Middle frontal gyrus (tissue), 1 donor: ENCODE measurements at regions not wholly inside any gene's neighbourhood (a gene's known extent, or its start where the extent isn't known, plus 50 kb on each side); places are given as distances from the start of the nearest gene placed in this dataset.

ENCODE experiments used
- DNase-seq: peaks from one replicate; pipeline ENCODE4 v3.0.0-alpha.2; 2015; ENCODE audit warnings: low spot score; ENCODE audit errors: extremely low spot score

DNA sequence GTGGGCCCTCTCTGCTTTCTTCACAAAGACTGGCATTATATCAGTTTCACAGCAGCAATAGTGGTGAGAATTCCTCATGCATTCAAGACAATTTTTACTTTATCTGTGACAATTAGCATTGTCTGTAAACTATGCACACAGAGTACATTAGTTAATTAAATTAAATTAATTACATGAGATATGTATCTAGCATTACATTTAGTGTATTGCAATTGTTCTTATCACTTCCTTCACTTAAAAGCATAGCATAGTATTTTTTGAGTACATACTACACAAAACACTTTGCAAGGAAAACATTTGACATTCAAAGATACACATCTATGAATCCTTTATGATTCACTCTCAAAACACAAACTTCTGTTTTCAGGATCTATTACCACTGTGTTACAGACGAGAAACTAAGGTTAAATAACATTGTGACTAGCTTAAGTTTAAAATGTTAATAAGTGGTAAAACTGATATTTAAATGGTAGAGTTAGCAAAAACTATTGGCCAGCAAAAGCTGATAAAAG, 1542.6 kb downstream of the PLA2G4A start:
- DNase-seq, result no peak

DNA sequence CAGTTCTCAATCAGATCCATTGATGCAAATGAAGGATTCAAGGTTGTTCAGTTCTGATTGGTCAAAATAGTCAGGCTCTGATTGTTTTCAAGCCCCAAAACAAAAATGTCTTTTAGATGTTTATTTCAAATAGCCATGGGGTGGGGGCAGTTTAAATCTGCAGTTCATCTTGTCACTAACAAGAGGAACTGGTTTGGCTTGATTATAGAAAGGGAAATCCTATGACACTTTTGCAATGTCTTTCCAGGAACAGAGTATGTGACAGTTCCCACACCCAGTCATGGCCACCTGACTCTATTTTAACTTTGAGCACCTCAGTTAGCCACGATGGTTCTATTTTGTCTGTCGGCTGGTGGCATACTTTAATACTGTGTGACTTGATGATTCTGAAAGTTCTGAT, 1544.1 kb downstream of the PLA2G4A start:
- DNase-seq, result no peak

DNA sequence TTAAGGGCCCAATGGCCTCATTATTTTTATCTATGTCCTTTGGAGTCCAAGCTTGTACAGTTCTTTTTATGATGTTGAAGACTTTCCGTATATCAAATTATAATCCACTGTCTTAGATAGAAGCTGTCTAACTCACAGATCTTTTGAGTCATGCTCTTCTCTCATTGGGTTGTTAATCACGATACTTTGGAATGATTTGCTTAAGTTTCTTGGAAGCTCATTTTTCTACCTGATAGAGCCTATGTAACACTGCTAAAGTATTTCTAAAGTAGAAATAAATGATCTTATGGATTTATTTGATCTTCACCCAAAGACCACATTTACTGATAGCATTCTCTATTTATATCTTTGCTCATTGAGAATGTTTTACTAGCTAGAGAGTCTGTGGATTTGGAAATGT, 1554.1 kb downstream of the PLA2G4A start:
- no peak for DNase-seq

DNA sequence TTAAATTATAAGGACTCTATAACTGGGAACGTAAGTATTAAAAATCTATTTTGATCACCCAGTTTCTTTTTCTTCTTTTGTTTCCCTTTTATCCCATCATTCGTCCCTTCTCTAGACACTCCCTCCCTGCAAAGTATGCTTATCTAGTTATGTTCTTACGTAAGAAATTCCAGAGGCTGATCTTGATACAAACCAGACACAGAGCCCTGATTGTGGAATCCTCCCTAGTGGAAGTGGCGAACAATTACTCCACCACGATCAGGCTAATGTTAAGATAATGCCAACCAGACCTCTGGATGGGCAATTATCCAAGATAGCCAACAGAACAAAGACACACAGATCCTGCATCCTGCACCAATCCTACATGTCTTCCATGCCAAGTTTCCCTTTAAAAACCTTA, 1557.4 kb downstream of the PLA2G4A start:
- no peak for DNase-seq

DNA sequence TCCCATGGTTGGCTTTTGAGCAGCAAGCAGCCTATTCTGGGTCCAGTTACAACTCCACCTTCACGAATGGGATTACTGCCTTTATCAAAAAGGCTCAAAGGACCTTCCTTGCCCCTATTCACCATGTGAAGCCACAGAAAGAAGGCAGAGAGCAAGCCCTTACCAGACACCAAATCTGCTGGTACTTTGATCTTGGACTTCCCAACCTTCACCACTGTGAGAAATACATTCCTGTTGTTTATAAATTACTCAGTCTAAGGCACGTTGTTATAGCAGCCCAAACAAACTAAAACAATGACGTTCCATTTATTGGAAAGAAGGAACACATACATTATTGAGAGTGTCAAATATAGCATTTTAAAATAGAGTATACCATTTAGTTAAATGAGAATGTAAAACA, 1557.9 kb downstream of the PLA2G4A start:
- no peak for DNase-seq

DNA sequence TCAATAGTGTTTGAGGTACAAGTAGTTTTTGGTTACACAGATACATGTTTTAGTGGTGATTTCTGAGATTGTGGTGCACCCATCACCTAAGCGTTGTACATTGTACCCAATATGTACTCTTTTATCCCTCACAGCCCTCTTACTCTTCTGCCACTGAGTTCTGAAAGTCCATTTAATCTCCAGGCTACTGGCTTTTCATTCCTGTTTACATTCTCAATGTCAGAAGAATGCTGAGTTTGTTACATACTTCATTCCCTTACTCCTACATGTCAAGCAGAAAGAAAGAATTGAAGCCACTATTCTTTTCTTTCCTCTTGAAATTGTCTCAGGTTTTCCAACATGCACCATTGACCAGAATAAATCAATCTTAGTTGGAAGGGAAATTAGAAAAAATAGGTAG, 1565.9 kb downstream of the PLA2G4A start:
- no peak for DNase-seq

DNA sequence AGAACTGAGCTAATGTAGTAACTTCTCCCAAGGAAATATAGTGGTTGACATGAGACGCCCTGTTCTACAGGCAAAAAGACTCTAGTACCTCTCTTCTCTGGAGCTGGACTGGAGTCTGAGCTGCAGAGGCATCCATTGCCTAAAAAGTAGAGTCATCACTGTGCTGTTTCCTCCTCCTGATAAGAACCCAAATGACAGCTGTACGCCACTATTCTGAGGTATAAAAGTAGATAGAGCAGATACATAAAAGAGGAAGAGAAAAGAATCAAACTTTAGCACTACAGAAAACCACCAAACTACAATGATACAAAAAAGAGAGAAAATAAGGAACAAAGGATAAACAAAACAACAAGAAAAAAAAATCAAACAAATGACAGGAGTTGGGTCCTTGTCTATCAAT, 1568.8 kb downstream of the PLA2G4A start:
- DNase-seq, result no peak

DNA sequence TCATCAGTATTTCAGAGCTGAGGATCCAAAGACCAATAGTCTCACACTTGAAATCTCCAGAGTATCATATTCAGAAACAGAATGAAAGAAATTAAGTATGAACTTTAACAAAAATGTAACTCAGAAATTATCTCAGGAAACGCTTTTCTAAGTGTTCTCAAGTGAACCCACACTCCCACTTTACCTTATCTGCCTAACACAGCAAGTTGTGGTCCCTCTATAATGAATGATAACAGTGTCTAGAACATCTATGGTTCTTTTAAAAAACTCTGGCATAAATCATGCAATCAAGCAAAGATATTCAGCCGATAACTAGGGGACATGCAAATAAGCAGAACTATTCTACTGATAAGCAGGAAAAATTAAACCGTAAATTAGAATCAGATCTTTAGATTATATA, 1574.2 kb downstream of the PLA2G4A start:
- no peak for DNase-seq

DNA sequence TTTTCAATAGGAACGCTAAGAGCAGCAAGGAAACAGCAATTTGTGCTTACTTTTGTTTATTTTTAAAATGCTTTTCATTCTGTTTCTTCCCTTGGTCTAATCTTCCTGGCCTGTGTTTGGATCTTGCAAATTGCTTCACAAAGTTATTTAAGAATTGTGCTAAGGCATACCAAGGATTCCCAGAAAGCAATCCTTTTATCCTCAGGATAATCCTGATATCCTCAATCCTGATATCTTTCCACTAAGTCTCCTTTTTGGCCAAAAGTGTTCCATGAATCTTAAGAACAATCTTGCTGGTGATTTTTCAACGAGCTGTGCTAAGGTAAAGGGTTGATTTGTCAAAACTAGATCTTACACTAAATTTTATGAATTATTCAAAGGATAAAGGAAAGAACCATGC, 1577.9 kb downstream of the PLA2G4A start:
- no peak for DNase-seq

DNA sequence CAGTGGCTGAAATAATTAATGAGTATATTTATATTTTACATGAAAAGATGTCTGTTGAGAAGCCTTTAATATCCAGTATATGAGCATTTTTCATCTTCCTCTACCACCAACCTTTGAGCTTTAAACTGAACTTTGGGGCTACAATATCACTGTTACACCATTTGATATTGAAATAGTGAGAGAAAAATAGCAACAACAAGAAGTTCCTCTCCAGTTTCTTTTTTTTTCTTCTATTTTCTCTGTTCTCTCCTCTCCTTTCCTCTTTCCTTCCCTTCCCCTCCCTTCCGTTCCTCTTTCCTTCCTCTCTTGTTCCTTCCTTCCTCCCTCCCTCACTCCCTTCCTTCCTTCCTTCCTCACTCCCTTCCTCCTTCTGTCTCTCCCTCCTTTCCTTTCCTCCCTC, 1591.4 kb downstream of the PLA2G4A start:
- no peak for DNase-seq

DNA sequence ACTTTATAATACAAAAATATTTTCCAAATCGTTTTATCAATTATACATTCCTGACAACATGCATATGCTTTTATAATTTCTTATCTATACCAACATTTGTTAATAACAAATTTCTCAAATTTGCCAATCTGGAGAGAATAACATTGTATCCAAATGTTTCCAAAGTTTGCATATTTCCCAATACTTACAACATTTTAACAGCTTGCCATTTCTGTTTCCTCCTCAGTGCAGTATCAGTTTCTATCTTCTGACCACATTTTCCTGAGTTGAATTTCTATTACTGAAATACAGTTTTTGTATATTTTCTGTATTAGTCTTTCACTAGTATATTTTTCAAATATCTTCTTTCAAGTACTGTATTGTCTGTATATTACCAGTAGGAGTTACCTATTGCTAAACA, 1594.3 kb downstream of the PLA2G4A start:
- DNase-seq, result no peak

DNA sequence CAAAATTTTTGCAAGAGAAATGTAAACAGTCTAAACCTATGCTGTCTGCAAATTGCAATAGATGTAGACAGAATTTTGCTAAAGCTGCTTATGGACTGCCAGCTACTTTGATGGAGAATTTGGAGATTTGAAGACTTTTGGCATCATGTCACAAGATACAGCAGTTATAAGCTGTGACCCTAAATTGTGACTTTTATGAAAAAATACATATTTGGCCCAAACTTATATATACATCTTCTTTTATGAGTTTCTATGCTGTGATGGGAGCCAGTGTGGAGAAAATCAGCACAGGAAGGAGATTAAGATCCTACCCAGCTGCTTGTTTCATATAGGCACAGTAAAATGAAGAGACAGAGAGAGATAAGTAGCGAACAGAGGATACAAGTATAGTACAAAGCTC, 1595.4 kb downstream of the PLA2G4A start:
- DNase-seq, result no peak

DNA sequence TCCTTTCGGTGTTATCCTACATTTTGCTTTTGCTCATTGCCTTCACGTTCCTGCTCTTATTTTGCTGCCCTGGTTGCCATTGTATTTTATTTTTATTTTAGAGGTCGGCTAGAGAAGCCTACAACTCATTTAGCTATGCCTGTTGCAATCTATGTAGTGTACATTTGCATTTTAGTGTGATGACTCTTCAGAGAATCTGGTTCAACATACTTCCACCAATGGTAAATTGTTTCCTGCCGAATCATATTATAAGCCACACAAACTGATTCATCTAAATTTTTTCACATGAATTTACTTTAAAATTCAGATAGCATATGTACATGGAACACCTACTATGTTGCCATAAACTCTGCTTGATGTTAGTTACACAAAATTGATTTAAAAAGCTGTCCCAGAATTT, 1596.9 kb downstream of the PLA2G4A start:
- DNase-seq, result no peak

DNA sequence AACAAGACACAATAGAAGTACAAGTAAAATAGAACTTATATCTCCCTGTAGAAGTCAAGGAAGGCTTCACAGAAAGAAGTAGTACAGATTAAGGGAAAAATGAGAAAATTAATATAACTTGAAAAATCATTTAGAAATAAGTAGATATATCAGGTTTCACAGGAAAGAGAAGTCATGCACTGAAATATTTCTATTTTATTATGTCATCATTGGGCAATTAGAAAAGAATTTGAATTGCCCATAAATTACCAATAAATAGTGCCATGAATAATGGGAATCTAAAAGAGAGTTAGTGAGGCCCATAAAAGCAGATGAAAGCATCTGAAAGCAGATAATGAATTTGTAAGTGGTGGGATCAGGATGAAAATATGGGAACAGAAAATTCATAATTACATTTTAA, 1597.8 kb downstream of the PLA2G4A start:
- no peak for DNase-seq

DNA sequence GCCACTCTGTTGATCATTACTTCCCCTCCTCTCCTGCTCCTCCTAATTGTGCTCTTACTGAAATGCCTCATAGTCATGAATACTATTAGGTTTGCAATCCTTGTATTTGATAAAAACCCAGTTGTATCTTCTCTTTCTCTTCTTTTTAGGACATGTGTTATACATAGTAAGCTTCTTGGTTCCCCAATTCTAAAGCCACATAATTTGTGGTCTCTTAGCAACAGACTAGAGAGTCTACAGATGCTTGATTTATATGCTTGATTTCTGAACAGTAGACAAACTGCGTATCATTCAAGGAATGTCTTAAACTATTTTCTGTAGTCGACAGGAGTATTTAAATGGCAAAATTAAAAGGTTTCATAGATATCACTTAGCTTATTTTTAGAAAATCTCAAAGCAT, 1598.9 kb downstream of the PLA2G4A start:
- no peak for DNase-seq

DNA sequence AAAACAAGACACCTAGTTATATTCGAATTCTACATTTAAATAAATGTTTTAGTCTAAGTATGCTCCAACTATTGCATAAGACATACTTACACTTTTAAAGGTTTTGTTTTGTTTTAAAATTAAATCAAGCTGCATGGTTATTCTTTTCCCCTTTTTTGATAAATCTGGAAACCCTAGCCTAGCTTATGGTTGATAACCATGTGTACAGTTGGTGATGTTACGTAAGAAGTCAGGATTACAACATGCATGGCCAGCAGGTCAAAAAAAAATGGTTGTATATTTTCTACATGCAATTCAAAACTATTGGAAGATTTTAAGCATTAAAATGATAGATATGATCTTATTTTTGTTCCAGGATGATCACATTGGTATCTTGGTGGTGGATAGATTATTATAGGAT, 1600.6 kb downstream of the PLA2G4A start:
- DNase-seq, result no peak

DNA sequence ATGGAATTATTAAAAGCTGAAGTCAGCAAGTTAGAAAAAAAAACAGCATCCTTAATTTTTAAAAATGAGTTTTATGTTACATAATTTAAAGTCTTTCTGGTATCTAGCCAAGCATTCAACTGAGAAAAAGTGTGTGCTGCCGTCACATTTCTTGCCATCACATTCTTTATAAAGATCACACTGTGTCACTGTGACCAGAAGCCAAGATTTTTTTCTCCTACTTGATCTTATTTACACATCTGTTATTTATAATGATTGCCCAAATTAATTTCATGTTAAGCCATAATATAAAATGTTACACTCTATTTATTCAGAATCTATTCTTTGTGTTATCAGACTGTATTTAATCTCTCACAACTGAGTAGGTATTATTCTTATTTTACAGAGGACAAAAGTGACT, 1603.7 kb downstream of the PLA2G4A start:
- no peak for DNase-seq

DNA sequence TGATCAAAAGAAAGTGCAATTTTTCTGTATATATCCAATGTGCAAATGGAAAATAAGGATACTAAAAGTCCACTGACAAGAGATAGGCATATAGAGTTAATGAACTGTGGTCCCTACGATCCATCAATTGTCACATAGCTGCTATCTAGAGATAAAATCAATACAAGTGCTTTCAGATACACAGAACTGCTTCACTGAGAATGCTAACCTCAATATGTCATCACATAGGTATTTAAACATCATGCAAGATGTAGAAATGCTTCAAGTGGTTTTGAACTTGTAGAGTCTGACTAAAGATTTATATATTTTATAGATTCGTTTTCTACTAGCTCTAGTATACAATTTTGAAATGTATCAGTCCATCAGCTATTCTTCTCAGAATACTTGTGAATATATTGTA, 1604.7 kb downstream of the PLA2G4A start:
- DNase-seq, result no peak

DNA sequence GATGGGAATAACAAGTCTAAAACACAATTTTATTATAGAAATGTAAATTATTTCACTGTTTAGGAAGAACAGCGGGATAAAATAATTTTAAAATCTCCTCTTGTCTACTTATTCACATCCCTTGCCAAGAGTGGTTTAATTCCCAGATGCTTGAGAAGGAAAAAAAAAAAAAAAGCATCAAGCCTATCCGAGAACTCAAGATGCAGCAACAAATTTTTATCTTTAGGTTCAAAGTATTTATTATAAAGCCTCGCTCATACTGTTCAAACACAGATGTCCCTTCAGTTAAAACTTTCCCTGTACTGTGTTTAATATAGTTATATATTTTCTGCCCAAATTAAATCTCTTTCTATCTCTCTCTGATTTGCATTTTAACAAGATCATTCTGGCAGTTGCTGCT, 1615.8 kb downstream of the PLA2G4A start:
- DNase-seq, result no peak

DNA sequence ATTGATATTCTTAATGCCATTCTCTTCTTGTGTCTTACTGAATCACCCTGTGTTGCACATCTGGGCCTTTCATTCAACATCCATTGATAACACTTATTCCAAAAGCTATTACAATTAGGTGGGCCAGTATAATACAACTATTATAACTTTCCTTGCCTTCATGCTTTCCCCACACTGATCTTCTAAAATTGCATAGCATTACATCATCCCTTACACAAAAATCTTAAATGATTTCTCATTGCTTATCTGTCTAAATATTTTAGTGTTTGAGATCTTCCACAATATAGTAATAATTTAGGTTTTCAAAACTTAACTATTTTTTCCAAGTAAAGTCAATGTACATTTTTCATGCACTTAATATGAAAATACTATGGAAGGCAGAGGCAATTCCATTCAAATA, 1634.1 kb downstream of the PLA2G4A start:
- DNase-seq, result no peak

DNA sequence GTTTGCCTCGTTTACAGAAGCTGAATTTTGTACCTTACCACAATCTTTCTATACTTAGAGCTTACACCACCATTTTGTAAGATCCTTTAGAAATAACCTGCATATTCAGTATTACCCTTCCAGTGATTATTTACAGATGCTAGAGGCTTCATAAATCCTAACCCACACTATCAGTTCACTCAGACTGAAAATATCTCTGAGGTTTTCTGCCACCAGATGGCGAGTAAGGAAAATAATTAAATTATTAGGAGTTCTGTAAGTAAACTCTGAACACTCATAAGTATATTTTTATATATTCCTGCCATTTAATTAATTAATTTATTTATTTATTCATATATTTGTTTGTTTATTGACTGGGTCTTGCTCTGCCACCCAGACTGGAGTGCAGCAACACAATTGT, 1635.2 kb downstream of the PLA2G4A start:
- DNase-seq, result no peak

DNA sequence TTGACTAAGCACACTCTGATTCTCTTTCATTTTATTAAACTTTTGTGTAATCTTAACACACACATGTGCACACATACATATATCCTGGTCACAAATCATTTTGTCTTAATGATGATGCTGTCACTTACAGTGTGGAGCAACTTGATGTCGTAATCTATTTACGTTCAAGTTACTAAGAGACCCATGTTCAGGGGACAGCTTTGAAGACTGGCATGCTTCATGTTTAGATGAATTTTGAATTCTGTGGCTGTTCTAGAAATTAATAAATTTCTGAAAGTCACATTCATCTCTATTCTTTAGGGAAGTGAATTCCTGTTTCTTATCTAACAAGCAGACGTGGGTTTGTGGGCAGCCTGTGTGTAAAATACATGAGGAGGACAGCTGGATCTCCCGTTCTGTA, 1637.8 kb downstream of the PLA2G4A start:
- no peak for DNase-seq

DNA sequence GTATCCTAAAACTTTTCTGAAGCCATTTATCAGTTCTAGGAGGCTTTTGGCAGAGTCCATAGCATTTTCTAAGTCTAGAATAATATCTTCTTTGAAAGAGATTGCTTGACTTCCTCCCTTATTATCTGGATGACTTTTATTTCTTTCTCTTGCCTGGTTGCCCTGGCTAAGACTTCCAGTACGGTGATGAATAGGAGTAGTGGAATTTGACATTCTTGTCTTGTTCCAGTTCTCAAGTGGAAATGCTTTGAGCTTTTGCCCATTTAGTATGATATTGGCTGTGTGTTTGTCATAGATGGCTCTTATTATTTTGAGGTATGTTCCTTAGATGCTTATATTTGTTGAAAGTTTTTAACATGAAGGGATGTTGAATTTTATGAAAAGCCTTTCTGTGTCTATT, 1647.9 kb downstream of the PLA2G4A start:
- no peak for DNase-seq

DNA sequence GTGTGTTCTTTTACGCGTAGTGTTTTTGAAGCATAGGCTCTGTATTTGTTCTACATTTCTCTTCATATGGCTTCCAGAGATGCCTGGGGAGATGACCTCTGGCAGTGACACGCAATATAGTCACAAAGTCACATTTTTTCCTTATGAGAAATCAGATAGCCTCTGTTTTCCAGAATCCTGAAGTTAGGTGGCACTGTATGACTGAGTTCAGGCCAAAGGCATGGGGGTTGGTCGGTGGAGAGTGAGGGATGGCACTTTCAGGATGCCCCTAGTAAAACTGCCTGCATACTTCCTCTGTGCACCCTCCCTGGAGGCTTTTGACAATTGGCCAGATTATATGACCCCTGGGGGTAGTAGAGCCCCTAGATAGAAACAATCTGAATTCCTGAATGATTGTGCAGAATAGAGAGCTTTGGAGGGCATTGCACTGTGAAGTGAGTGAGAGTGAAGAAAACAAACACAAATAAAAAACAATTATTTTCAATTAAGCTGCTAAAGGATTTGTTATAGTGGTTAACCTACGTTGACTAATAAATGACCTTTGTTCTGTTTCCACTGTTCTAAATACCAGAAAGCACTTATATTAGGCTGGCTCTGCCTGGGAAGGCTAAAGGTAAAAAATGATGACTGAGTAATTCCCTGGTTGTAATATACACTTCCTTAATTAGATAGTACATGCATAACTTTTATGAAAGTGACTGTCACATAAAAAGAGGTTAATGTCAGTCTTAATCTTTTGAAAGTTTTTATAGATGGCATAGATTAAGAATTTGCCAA, 1660.8 kb downstream of the PLA2G4A start:
- no peak for DNase-seq
